Endodermal cell (in vitro differentiated cells): ENCODE measurements at regions not wholly inside any gene's neighbourhood (a gene's known extent, or its start where the extent isn't known, plus 50 kb on each side); places are given as distances from the start of the nearest gene placed in this dataset.

Experiments used
- DNase-seq: peaks from one replicate; pipeline ENCODE4 v3.0.0-alpha.2; 2017
- H3K27ac ChIP-seq: 2 replicates; pipeline ENCODE4 v1.5.1; 2013; ENCODE audit warnings: mild to moderate bottlenecking, low read depth, low read length, moderate library complexity
- H3K27me3 ChIP-seq: 2 replicates; pipeline ENCODE4 v1.6.1; 2013; ENCODE audit warnings: mild to moderate bottlenecking, low read length, moderate library complexity; ENCODE audit not compliant: insufficient read depth, control insufficient read depth, poor library complexity, severe bottlenecking
- H3K36me3 ChIP-seq: 2 replicates; pipeline ENCODE4 v1.7.0; 2013; ENCODE audit warnings: mild to moderate bottlenecking, low read length, moderate library complexity; ENCODE audit not compliant: control insufficient read depth, insufficient read depth
- H3K4me1 ChIP-seq: one replicate; pipeline ENCODE4 v1.7.0; 2013; ENCODE audit warnings: low read length; ENCODE audit not compliant: control insufficient read depth, insufficient read depth
- H3K4me3 ChIP-seq: 2 replicates; pipeline ENCODE4 v1.5.1; 2013; ENCODE audit warnings: mild to moderate bottlenecking, low read length, moderate library complexity
- H3K9ac ChIP-seq: 2 replicates; pipeline ENCODE4 v1.6.1; 2013; ENCODE audit warnings: mild to moderate bottlenecking, low read length, moderate library complexity; ENCODE audit not compliant: poor library complexity, severe bottlenecking; ENCODE audit errors: extremely low read depth
- H3K9me3 ChIP-seq: 2 replicates; pipeline ENCODE4 v1.6.1; 2013; ENCODE audit warnings: mild to moderate bottlenecking, low read length, moderate library complexity; ENCODE audit not compliant: control insufficient read depth
- H3K27ac Mint-ChIP-seq: 2 replicates; pipeline ENCODE4 v1.8.0; 2020; ENCODE audit warnings: mixed read lengths
- H3K27me3 Mint-ChIP-seq: 2 replicates; pipeline ENCODE4 v1.8.0; 2021; ENCODE audit warnings: mild to moderate bottlenecking, mixed read lengths; ENCODE audit not compliant: insufficient read depth
- H3K36me3 Mint-ChIP-seq: 2 replicates; pipeline ENCODE4 v1.8.0; 2020; ENCODE audit warnings: low read depth, mixed read lengths
- H3K4me1 Mint-ChIP-seq: 2 replicates; pipeline ENCODE4 v1.8.0; 2020; ENCODE audit warnings: mixed read lengths
- H3K4me3 Mint-ChIP-seq: 2 replicates; pipeline ENCODE4 v1.8.0; 2020; ENCODE audit warnings: mild to moderate bottlenecking, moderate library complexity, mixed read lengths
- H3K9me3 Mint-ChIP-seq: 2 replicates; pipeline ENCODE4 v1.8.0; 2020; ENCODE audit warnings: mild to moderate bottlenecking, mixed read lengths
- WGBS, 2 experiments: methylation state at CpG; one replicate each; pipeline versions ENCODE4 v1.1.5 to v1.1.7; 2013; ENCODE audit warnings: missing lambda C conversion rate in 2 of 2, mixed read lengths in 1 of 2; ENCODE audit not compliant: insufficient coverage in 1 of 2, insufficient read length in 1 of 2; 5-methylcytosine and 5-hydroxymethylcytosine counted together
- TF ChIP-seq, protein P1 (sequence below): fragments of 200-600 bp; sonication (generic); conservative IDR thresholded peaks from 2 replicates; pipeline ENCODE4 v1.5.0; 2021; ENCODE audit warnings: antibody characterized with exemption, mild to moderate bottlenecking

DNA sequence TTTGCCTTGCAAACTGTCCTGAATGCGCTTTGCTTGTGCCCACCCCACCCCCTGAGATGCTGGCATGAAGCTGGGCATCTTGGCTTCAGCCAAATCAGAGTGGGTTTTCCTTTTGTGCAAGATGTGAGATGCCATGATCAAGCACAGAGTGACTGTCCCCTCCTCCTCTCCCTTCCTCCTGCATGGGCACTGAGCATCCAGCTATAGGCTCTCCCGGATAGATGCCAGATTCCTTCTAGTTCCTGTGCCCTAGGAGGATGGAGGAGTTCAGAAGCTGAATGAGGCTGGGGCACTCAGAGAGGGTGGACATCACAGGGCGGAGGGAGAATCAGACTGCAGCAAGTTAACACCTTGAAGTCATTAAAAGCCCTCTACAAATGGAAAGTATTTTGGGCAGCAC is 384.1 kb upstream of the CCL2 start:
- H3K36me3 Mint-ChIP-seq, result no peaks in the 10 kb centered on the region
- TF ChIP-seq, protein P1, sequence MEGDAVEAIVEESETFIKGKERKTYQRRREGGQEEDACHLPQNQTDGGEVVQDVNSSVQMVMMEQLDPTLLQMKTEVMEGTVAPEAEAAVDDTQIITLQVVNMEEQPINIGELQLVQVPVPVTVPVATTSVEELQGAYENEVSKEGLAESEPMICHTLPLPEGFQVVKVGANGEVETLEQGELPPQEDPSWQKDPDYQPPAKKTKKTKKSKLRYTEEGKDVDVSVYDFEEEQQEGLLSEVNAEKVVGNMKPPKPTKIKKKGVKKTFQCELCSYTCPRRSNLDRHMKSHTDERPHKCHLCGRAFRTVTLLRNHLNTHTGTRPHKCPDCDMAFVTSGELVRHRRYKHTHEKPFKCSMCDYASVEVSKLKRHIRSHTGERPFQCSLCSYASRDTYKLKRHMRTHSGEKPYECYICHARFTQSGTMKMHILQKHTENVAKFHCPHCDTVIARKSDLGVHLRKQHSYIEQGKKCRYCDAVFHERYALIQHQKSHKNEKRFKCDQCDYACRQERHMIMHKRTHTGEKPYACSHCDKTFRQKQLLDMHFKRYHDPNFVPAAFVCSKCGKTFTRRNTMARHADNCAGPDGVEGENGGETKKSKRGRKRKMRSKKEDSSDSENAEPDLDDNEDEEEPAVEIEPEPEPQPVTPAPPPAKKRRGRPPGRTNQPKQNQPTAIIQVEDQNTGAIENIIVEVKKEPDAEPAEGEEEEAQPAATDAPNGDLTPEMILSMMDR, result no peak
- H3K9me3 Mint-ChIP-seq, result peaks cover 4% of the 10 kb centered on the region
- H3K4me1 Mint-ChIP-seq, result peaks cover 4% of the 10 kb centered on the region
- WGBS, 2 experiments, result 89 to 95% methylated on average over 1 to 3 of the region's 3 CpGs
- Histone ChIP-seq H3K9me3 (peaks cover 5% of the 10 kb centered on the region), H3K36me3 (no peaks in the 10 kb centered on the region), H3K27me3 (no peaks in the 10 kb centered on the region), H3K9ac (no peak overlapping the region), H3K4me3 (no peak overlapping the region), H3K4me1 (peaks cover 6% of the 10 kb centered on the region), H3K27ac (no peak overlapping the region)
- DNase-seq, result peak; percentile 40
- H3K27me3 Mint-ChIP-seq, result peaks cover 10% of the 10 kb centered on the region
- no peak overlapping the region for H3K4me3 Mint-ChIP-seq
- H3K27ac Mint-ChIP-seq, result no peak overlapping the region

DNA sequence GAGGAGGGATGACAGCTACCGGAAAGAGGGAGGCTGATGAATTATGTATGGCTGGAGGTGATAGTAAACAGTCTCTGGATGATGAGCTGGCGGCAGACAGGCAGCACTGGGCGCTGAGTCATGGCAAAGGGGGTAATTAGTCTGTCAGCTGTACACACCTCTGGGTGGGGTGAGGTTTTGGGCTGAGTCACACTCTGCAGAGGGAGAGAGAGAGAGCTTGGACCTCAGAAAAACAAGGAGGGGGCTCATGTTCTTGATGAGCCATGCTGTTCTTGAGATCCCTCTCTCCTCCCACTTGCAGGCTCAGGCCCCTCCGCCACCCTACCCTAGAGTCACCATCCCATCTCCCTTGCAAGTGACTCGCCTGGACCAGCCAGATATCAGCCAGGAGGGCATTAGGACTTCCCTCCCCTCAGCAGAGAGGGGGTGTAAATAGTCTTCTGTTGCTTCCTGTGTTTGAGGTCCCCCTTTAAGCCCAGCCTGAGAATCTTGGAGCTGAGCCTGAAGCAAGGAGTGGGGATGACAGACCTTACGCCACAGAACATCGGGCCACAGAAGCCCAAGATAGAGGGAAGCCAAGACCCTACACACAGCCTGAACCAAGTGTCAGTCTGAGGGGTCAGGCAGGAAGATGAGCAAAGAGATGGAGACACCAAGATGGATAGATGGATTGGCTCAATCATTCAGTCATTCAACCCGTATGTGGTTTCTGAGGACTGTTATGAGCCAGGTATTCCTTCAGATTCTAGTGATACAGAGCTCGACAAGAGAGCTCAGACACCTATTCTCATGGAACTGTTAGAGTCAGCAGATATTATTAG is 383.2 kb upstream of the CCL2 start:
- H3K9ac ChIP-seq, result no peak overlapping the region
- WGBS, 2 experiments, result 66 to 87% methylated on average over 4 to 9 of the region's 9 CpGs

DNA sequence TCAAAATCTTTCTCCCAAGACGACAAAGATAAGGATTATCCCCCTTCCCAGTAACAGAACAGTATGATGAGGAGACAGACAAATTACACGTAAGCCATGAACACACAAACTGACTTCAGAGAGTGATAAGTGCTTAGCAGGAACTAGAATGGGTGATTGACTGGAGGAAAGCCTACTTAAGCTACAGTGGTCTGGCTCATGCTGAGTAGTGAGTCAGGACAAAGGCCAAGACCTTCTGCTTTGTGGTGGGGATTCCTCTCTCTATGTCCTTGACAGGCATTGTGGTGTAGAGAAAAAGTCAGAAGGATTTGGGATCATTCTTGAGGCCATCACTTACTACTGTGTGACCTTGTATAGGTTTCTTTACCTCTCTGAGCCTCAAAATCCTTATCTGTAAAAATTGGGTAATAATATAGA is 381.9 kb upstream of the CCL2 start:
- Histone ChIP-seq H3K27me3 (no peaks in the 10 kb centered on the region), H3K4me3 (no peak overlapping the region), H3K36me3 (no peaks in the 10 kb centered on the region), H3K9ac (no peak overlapping the region), H3K9me3 (peaks cover 5% of the 10 kb centered on the region), H3K4me1 (peaks cover 3% of the 10 kb centered on the region), H3K27ac (no peak overlapping the region)
- Mint-ChIP-seq H3K4me1 (peaks cover 4% of the 10 kb centered on the region), H3K27ac (no peak overlapping the region), H3K36me3 (no peaks in the 10 kb centered on the region), H3K9me3 (peaks cover 18% of the 10 kb centered on the region), H3K4me3 (no peak overlapping the region), H3K27me3 (peaks cover 8% of the 10 kb centered on the region)
- peak; percentile 57 for DNase-seq
- WGBS, 2 experiments, result 71 to 90% methylated on average over 1 to 2 of the region's 2 CpGs
- TF ChIP-seq, protein P1, result no peak

More for the DNA sequence above, 383.2 kb upstream of the CCL2 start:
- Histone ChIP-seq H3K27me3 (no peaks in the 10 kb centered on the region), H3K9me3 (peaks cover 5% of the 10 kb centered on the region), H3K4me3 (no peak overlapping the region), H3K36me3 (no peaks in the 10 kb centered on the region), H3K27ac (no peak overlapping the region), H3K4me1 (peaks cover 6% of the 10 kb centered on the region)
- Mint-ChIP-seq H3K4me3 (no peak overlapping the region), H3K27me3 (peaks cover 10% of the 10 kb centered on the region), H3K4me1 (peaks cover 4% of the 10 kb centered on the region), H3K9me3 (peaks cover 11% of the 10 kb centered on the region), H3K27ac (no peak overlapping the region), H3K36me3 (no peaks in the 10 kb centered on the region)
- DNase-seq, result peak; percentile 59
- TF ChIP-seq, protein P1, result no peak
